ENCODE measurements at regions not wholly inside any gene's neighbourhood (a gene's known extent, or its start where the extent isn't known, plus 50 kb on each side); places are given as distances from the start of the nearest gene placed in this dataset.
"Not testable (repeated sequence)": the region's sequence is repeated elsewhere in the genome, so short reads cannot be mapped to it uniquely, and the experiment has no call there.

- DNase-seq (ENCODE audit: low read depth, low spot score) = no peak
These were observed 51.6 kb upstream of the POMP start for GRCh38 chr13:28607187-28607955.

GRCh38 chr13:28606466-28606865, 52.5 kb upstream of the POMP start:
- DNase-seq (ENCODE audit: low read depth, low spot score) = no peak

GRCh38 chr13:28605147-28605546, 53.8 kb upstream of the POMP start:
- DNase-seq (ENCODE audit: low read depth, low spot score) = not testable (repeated sequence)

- no peak for DNase-seq (ENCODE audit: low read depth, low spot score)
These were observed 55.8 kb upstream of the POMP start for GRCh38 chr13:28603043-28603664.

- DNase-seq (ENCODE audit: low read depth, low spot score) = no peak
These were observed 56.4 kb upstream of the POMP start for GRCh38 chr13:28602580-28602979.

- no peak for DNase-seq (ENCODE audit: low read depth, low spot score)
These were observed 57.3 kb upstream of the POMP start for GRCh38 chr13:28601581-28601980.

- no peak for DNase-seq (ENCODE audit: low read depth, low spot score)
These were observed 61.3 kb upstream of the POMP start for GRCh38 chr13:28597641-28598040.

- DNase-seq (ENCODE audit: low read depth, low spot score) = no peak
These were observed 68.5 kb upstream of the POMP start for GRCh38 chr13:28590461-28590860.

- DNase-seq (ENCODE audit: low read depth, low spot score) = no peak
These were observed 70.6 kb upstream of the POMP start for GRCh38 chr13:28588296-28588695.

- DNase-seq (ENCODE audit: low read depth, low spot score) = no peak
These were observed 71.8 kb upstream of the POMP start for GRCh38 chr13:28587174-28587540.

GRCh38 chr13:28586439-28587173, 72.3 kb upstream of the POMP start:
- DNase-seq (ENCODE audit: low read depth, low spot score) = no peak

- no peak for DNase-seq (ENCODE audit: low read depth, low spot score)
These were observed 73.4 kb upstream of the POMP start for GRCh38 chr13:28585561-28585960.

GRCh38 chr13:28584873-28585381, 74.0 kb upstream of the POMP start:
- no peak for DNase-seq (ENCODE audit: low read depth, low spot score)

- no peak for DNase-seq (ENCODE audit: low read depth, low spot score)
These were observed 75.3 kb upstream of the POMP start for GRCh38 chr13:28583651-28584091.

GRCh38 chr13:28582892-28583240, 76.1 kb upstream of the POMP start:
- DNase-seq (ENCODE audit: low read depth, low spot score) = no peak

- no peak for DNase-seq (ENCODE audit: low read depth, low spot score)
These were observed 76.6 kb upstream of the POMP start for GRCh38 chr13:28582225-28582891.

- DNase-seq (ENCODE audit: low read depth, low spot score) = no peak
These were observed 77.5 kb upstream of the POMP start for GRCh38 chr13:28581451-28581850.

GRCh38 chr13:28579736-28580135, 79.2 kb upstream of the POMP start:
- no peak for DNase-seq (ENCODE audit: low read depth, low spot score)

GRCh38 chr13:28579322-28579721, 79.6 kb upstream of the POMP start:
- DNase-seq (ENCODE audit: low read depth, low spot score) = no peak

- no peak for DNase-seq (ENCODE audit: low read depth, low spot score)
These were observed 81.1 kb upstream of the FLT1 start for GRCh38 chr13:28576067-28576466.

GRCh38 chr13:28575200-28575599, 80.3 kb upstream of the FLT1 start:
- no peak for DNase-seq (ENCODE audit: low read depth, low spot score)

GRCh38 chr13:28574617-28575142, 79.8 kb upstream of the FLT1 start:
- DNase-seq (ENCODE audit: low read depth, low spot score) = no peak
